ENCODE measurements at regions not wholly inside any gene's neighbourhood (a gene's known extent, or its start where the extent isn't known, plus 50 kb on each side); places are given as distances from the start of the nearest gene placed in this dataset.

GRCh38 chr11:92867913-92868619, 101.4 kb upstream of the MTNR1B start:
- TF ChIP-seq CBFB (CRISPR knock-in tag; IDR thresholded peaks at IDR 0.05) (no peak), PATZ1 (CRISPR knock-in tag; IDR thresholded peaks at IDR 0.05) (no peak), ZNF530 (CRISPR knock-in tag; IDR thresholded peaks at IDR 0.05; ENCODE audit: low read depth) (no peak), REST (IDR thresholded peaks at IDR 0.05; ENCODE audit: borderline replicate concordance in 1 of 2, low read depth in 1 of 2, low read length in 2 of 2) (no peak), ZNF251 (CRISPR knock-in tag; IDR thresholded peaks at IDR 0.05) (no peak), HNRNPL (IDR thresholded peaks at IDR 0.05; ENCODE audit: low read depth, low read length) (no peak)
